Fibroblast of skin of right quadriceps (primary cell): ENCODE measurements at regions not wholly inside any gene's neighbourhood (a gene's known extent, or its start where the extent isn't known, plus 50 kb on each side); places are given as distances from the start of the nearest gene placed in this dataset.

Source experiments
- DNase-seq: peaks from one replicate; pipeline ENCODE4 v3.0.0-alpha.2; 2013

GRCh38 chr19:33950091-33950750 lies 153.6 kb downstream of the KCTD15 start:
- peak; percentile 4 for DNase-seq

- no peak for DNase-seq
Observed at GRCh38 chr19:33953023-33953422, 156.4 kb downstream of the KCTD15 start.

- DNase-seq: no peak
Observed at GRCh38 chr19:33953592-33953991, 156.9 kb downstream of the KCTD15 start.

- DNase-seq: no peak
Observed at GRCh38 chr19:33954686-33955085, 158.0 kb downstream of the KCTD15 start.

GRCh38 chr19:33956941-33957340 lies 160.3 kb downstream of the KCTD15 start:
- no peak for DNase-seq

GRCh38 chr19:33957804-33958203 lies 161.1 kb downstream of the KCTD15 start:
- no peak for DNase-seq

- DNase-seq: no peak
Observed at GRCh38 chr19:33960566-33960965, 163.9 kb downstream of the KCTD15 start.

- no peak for DNase-seq
Observed at GRCh38 chr19:33962161-33962560, 165.5 kb downstream of the KCTD15 start.

- DNase-seq: no peak
Observed at GRCh38 chr19:33963514-33963913, 166.8 kb downstream of the KCTD15 start.

- DNase-seq: no peak
Observed at GRCh38 chr19:33971073-33971472, 174.4 kb downstream of the KCTD15 start.

GRCh38 chr19:33977756-33978685 lies 181.4 kb downstream of the KCTD15 start:
- no peak for DNase-seq

GRCh38 chr19:33982706-33983105 lies 186.0 kb downstream of the KCTD15 start:
- no peak for DNase-seq

GRCh38 chr19:33988601-33989000 lies 183.7 kb upstream of the LSM14A start:
- DNase-seq: no peak

GRCh38 chr19:33997690-33998089 lies 174.6 kb upstream of the LSM14A start:
- DNase-seq: no peak

GRCh38 chr19:33998302-33998701 lies 174.0 kb upstream of the LSM14A start:
- DNase-seq: no peak

- no peak for DNase-seq
Observed at GRCh38 chr19:33998739-33999345, 173.5 kb upstream of the LSM14A start.

GRCh38 chr19:34017024-34017423 lies 155.3 kb upstream of the LSM14A start:
- DNase-seq: no peak

GRCh38 chr19:34017601-34018000 lies 154.7 kb upstream of the LSM14A start:
- DNase-seq: no peak

- DNase-seq: no peak
Observed at GRCh38 chr19:34018546-34018945, 153.8 kb upstream of the LSM14A start.

- no peak for DNase-seq
Observed at GRCh38 chr19:34023381-34023780, 148.9 kb upstream of the LSM14A start.

- no peak for DNase-seq
Observed at GRCh38 chr19:34033880-34034279, 138.4 kb upstream of the LSM14A start.

- no peak for DNase-seq
Observed at GRCh38 chr19:34034318-34034846, 137.9 kb upstream of the LSM14A start.

- DNase-seq: peak; percentile 13
Observed at GRCh38 chr19:34041925-34042521, 130.3 kb upstream of the LSM14A start.
